ENCODE measurements at regions not wholly inside any gene's neighbourhood (a gene's known extent, or its start where the extent isn't known, plus 50 kb on each side); places are given as distances from the start of the nearest gene placed in this dataset.
"Not testable (repeated sequence)": the region's sequence is repeated elsewhere in the genome, so short reads cannot be mapped to it uniquely, and the experiment has no call there.

DNA sequence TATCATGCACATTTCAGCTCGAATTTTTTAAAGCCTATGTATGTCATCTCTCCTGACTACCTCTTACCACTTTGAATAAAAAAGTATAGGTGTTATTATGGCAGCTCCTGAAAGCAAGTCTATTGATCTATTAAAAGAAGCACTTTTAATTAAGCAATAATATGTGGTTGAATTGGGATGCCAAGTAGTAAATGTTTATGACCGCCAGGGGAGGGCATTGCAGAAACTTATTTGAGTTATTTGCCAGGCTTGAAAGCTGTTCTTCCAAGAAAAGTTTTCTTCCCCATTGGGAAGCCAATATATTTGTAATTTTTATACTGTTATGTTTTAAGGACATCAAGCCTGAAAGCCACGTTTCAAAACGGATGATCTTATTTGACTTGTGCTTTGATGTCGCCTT is 88.1 kb upstream of the SOX21 start:
- H4K20me1 ChIP-seq (ENCODE audit: insufficient read depth, low read length), result no peaks in the 10 kb centered on the region
- no peak overlapping the region for H3K27ac ChIP-seq (ENCODE audit: low read depth, low read length)
- H2AFZ ChIP-seq (ENCODE audit: low read length), result no peak overlapping the region
- H3K4me1 ChIP-seq (ENCODE audit: insufficient read depth, low read length), result no peaks in the 10 kb centered on the region
- DNase-seq (ENCODE audit: insufficient read length, low spot score, missing footprints), result no peak
- TF ChIP-seq, protein P1, sequence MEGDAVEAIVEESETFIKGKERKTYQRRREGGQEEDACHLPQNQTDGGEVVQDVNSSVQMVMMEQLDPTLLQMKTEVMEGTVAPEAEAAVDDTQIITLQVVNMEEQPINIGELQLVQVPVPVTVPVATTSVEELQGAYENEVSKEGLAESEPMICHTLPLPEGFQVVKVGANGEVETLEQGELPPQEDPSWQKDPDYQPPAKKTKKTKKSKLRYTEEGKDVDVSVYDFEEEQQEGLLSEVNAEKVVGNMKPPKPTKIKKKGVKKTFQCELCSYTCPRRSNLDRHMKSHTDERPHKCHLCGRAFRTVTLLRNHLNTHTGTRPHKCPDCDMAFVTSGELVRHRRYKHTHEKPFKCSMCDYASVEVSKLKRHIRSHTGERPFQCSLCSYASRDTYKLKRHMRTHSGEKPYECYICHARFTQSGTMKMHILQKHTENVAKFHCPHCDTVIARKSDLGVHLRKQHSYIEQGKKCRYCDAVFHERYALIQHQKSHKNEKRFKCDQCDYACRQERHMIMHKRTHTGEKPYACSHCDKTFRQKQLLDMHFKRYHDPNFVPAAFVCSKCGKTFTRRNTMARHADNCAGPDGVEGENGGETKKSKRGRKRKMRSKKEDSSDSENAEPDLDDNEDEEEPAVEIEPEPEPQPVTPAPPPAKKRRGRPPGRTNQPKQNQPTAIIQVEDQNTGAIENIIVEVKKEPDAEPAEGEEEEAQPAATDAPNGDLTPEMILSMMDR (IDR thresholded peaks at IDR 0.05; ENCODE audit: extremely low read depth, low read depth, low read length), result peak; percentile 36
- no peaks in the 10 kb centered on the region for H3K9me3 ChIP-seq (ENCODE audit: low read depth, low read length)
- H3K36me3 ChIP-seq (ENCODE audit: insufficient read depth, low read length), result no peaks in the 10 kb centered on the region
- no peaks in the 10 kb centered on the region for H3K79me2 ChIP-seq (ENCODE audit: insufficient read depth, low read length)
- H3K27me3 ChIP-seq (ENCODE audit: insufficient read depth, low read length), result no peaks in the 10 kb centered on the region
- H3K4me3 ChIP-seq (ENCODE audit: insufficient read depth, low read length), result no peak overlapping the region
- no peak overlapping the region for H3K4me2 ChIP-seq (ENCODE audit: insufficient read depth, low read length)

DNA sequence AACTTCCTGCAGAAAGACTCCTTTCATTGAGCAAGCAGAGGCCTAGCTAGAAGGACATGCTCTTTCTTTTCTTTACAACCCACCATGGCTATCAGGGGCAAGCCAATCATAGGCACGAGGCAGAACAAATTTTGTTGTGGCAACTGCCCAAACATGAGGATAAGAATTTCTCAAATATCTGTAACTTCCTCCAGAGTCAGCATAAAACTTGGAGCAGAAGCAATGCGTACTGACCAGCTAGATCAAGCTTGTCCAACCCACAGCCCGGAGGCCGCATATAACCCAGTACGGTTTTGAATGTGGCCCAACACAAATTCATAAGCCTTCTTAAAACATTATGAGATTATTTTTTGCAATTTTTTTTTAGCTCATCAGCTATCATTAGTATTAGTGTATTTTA is 87.0 kb upstream of the SOX21 start:
- no peak overlapping the region for H2AFZ ChIP-seq (ENCODE audit: low read length)
- no peak overlapping the region for H3K4me3 ChIP-seq (ENCODE audit: insufficient read depth, low read length)
- H4K20me1 ChIP-seq (ENCODE audit: insufficient read depth, low read length), result no peaks in the 10 kb centered on the region
- H3K9me3 ChIP-seq (ENCODE audit: low read depth, low read length), result no peaks in the 10 kb centered on the region
- H3K27me3 ChIP-seq (ENCODE audit: insufficient read depth, low read length), result no peaks in the 10 kb centered on the region
- DNase-seq (ENCODE audit: insufficient read length, low spot score, missing footprints), result no peak
- H3K4me2 ChIP-seq (ENCODE audit: insufficient read depth, low read length), result no peak overlapping the region
- no peaks in the 10 kb centered on the region for H3K36me3 ChIP-seq (ENCODE audit: insufficient read depth, low read length)
- TF ChIP-seq, protein P1 (IDR thresholded peaks at IDR 0.05; ENCODE audit: extremely low read depth, low read depth, low read length), result no peak
- no peak overlapping the region for H3K27ac ChIP-seq (ENCODE audit: low read depth, low read length)
- no peaks in the 10 kb centered on the region for H3K4me1 ChIP-seq (ENCODE audit: insufficient read depth, low read length)
- no peaks in the 10 kb centered on the region for H3K79me2 ChIP-seq (ENCODE audit: insufficient read depth, low read length)

DNA sequence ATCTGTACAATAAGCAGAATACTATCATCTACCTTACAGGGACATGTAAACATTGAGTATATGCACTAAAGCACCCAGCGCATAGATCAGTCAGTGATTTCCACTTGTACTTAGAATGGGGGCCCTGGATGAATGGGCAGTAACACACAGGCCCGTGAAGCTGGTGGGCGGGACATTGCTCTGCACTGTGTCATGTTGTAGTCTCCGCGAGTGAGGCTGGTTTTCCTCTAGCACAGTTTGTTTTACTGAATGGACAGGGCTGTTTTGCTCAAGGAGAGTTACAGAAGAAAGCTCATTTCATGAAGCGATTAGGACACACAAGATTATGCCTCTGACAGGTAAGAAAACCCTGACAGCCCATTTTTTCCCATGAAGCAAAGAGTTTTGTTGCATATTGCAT is 86.4 kb upstream of the SOX21 start:
- H4K20me1 ChIP-seq (ENCODE audit: insufficient read depth, low read length), result no peaks in the 10 kb centered on the region
- no peak overlapping the region for H3K27ac ChIP-seq (ENCODE audit: low read depth, low read length)
- no peaks in the 10 kb centered on the region for H3K79me2 ChIP-seq (ENCODE audit: insufficient read depth, low read length)
- H3K27me3 ChIP-seq (ENCODE audit: insufficient read depth, low read length), result no peaks in the 10 kb centered on the region
- H3K4me1 ChIP-seq (ENCODE audit: insufficient read depth, low read length), result no peaks in the 10 kb centered on the region
- no peak overlapping the region for H2AFZ ChIP-seq (ENCODE audit: low read length)
- no peaks in the 10 kb centered on the region for H3K9me3 ChIP-seq (ENCODE audit: low read depth, low read length)
- no peak overlapping the region for H3K4me3 ChIP-seq (ENCODE audit: insufficient read depth, low read length)
- TF ChIP-seq, protein P1 (IDR thresholded peaks at IDR 0.05; ENCODE audit: extremely low read depth, low read depth, low read length), result no peak
- DNase-seq (ENCODE audit: insufficient read length, low spot score, missing footprints), result no peak
- H3K36me3 ChIP-seq (ENCODE audit: insufficient read depth, low read length), result no peaks in the 10 kb centered on the region
- no peak overlapping the region for H3K4me2 ChIP-seq (ENCODE audit: insufficient read depth, low read length)

DNA sequence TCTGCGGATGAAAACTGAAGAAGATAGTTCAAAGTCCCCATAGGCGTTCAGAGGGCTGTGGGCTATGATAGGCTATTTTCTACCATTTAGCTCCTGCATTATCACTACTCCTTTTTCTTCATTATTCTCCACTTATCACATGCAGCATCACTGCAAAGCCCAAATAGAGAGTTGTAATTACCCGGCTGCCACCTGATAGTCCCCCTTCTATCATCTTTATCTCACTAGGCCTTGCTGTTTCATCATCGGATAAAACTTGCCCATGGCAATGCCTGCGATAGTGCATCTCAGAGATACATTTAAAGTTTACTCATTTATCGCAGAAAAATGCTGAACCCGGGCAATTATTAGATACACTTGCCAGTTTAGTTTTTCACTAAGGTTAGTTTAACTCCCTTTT is 82.9 kb upstream of the SOX21 start:
- Histone ChIP-seq H3K4me3 (ENCODE audit: insufficient read depth, low read length) (no peak overlapping the region), H3K27me3 (ENCODE audit: insufficient read depth, low read length) (no peaks in the 10 kb centered on the region), H2AFZ (ENCODE audit: low read length) (no peak overlapping the region), H3K27ac (ENCODE audit: low read depth, low read length) (no peak overlapping the region), H3K9me3 (ENCODE audit: low read depth, low read length) (no peaks in the 10 kb centered on the region), H3K36me3 (ENCODE audit: insufficient read depth, low read length) (no peaks in the 10 kb centered on the region), H3K4me2 (ENCODE audit: insufficient read depth, low read length) (no peak overlapping the region), H4K20me1 (ENCODE audit: insufficient read depth, low read length) (no peaks in the 10 kb centered on the region), H3K79me2 (ENCODE audit: insufficient read depth, low read length) (no peaks in the 10 kb centered on the region), H3K4me1 (ENCODE audit: insufficient read depth, low read length) (no peaks in the 10 kb centered on the region)
- TF ChIP-seq, protein P1 (IDR thresholded peaks at IDR 0.05; ENCODE audit: extremely low read depth, low read depth, low read length), result no peak
- DNase-seq (ENCODE audit: insufficient read length, low spot score, missing footprints), result no peak

DNA sequence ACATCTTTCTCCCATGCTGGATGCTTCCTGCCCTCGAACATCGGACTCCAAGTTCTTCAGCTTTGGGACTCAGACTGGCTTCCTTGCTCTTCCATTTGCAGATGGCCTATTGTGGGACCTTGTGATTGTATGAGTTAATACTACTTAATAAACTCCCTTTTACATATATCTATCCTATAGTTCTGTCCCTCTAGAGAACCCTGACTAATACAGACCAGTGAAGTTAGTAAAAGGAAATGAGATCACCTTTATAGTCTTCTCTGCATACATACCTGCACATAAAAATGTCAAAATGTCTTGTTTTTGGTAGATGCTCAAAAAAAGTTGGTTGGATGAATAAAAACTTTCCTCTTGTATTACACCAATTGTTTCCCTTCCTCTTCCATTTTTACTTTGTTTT is 73.9 kb upstream of the SOX21 start:
- not testable (repeated sequence) for H3K4me2 ChIP-seq (ENCODE audit: insufficient read depth, low read length); H3K36me3 ChIP-seq (ENCODE audit: insufficient read depth, low read length)

More for the DNA sequence above, 73.9 kb upstream of the SOX21 start:
- not testable (repeated sequence) for H3K27me3 ChIP-seq (ENCODE audit: insufficient read depth, low read length); H3K79me2 ChIP-seq (ENCODE audit: insufficient read depth, low read length); H4K20me1 ChIP-seq (ENCODE audit: insufficient read depth, low read length); H3K9me3 ChIP-seq (ENCODE audit: low read depth, low read length); H3K4me1 ChIP-seq (ENCODE audit: insufficient read depth, low read length); DNase-seq (ENCODE audit: insufficient read length, low spot score, missing footprints); H3K27ac ChIP-seq (ENCODE audit: low read depth, low read length); H2AFZ ChIP-seq (ENCODE audit: low read length); H3K4me3 ChIP-seq (ENCODE audit: insufficient read depth, low read length)
